Inferior parietal cortex (tissue), 1 donor: ENCODE measurements at regions not wholly inside any gene's neighbourhood (a gene's known extent, or its start where the extent isn't known, plus 50 kb on each side); places are given as distances from the start of the nearest gene placed in this dataset.
"Not testable (repeated sequence)": the region's sequence is repeated elsewhere in the genome, so short reads cannot be mapped to it uniquely, and the experiment has no call there.

Experiments
- DNase-seq: peaks from one replicate; pipeline ENCODE4 v3.0.0-alpha.2; 2016; ENCODE audit errors: extremely low spot score

- no peak for DNase-seq
Observed at GRCh38 chr2:11877764-11878163, 131.3 kb downstream of the LPIN1 start.

GRCh38 chr2:11885253-11885652 is 138.8 kb downstream of the LPIN1 start:
- DNase-seq = not testable (repeated sequence)

GRCh38 chr2:11886899-11887298 is 140.5 kb downstream of the LPIN1 start:
- not testable (repeated sequence) for DNase-seq

- DNase-seq = no peak
Observed at GRCh38 chr2:11889101-11889850, 142.8 kb downstream of the LPIN1 start.

- no peak for DNase-seq
Observed at GRCh38 chr2:11889854-11890253, 143.4 kb downstream of the LPIN1 start.

DNA sequence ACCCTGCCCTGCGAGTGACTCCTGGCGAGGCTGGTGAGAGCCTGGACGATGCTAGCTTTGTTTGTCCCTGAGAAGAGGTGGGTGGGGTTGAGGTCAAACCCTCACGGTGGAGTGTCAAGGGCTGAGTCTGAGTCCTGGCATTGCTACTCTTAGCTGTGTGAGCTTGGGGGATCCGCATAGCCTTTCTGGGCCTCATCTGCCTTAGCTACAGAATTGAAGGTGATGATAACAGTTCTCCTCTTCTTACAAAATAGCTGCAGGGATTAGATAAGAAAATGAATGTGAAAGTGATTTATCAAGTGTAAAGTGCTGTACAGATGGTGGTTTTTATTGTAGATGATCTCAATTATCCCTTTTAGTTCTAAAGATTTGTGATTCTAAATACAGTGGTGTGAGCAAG is 144.6 kb downstream of the LPIN1 start:
- no peak for DNase-seq

DNA sequence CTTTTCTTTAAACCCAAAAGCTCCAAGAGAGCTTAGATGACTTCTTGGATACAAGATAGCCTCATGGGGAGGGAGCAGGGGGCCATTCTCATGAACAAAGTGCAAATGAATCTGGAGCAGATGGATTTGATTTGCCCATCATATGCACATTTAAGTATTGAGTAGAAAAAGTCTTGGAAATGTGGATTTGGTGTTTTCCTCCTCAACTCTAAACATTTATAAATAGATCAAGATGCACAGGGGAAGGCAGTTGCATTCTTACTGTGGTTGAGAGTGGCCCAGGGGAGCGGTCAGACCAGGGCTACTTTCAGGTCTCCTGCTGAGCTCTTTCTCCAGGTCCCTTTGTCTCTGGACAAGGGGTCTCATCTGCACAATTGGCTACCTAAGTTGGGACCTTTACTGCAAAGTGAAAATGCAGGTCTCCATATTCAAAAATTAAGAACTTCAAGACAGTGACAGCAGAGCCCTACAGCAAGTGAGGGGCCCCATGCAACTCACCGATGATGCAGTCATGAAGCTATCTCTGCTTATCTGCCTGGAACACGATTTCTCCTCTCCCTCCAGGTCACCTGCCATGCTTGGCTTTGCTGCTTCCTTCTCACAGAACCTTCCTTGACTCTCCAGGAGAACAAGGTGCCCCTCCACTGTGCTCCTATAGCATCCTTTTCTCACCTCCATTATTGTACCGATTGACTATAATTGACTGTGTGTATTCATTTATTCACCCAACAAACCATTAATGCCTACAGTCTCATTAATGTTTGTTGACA is 145.4 kb downstream of the LPIN1 start:
- DNase-seq = no peak

GRCh38 chr2:11896386-11896785 is 150.0 kb downstream of the LPIN1 start:
- DNase-seq = no peak

DNA sequence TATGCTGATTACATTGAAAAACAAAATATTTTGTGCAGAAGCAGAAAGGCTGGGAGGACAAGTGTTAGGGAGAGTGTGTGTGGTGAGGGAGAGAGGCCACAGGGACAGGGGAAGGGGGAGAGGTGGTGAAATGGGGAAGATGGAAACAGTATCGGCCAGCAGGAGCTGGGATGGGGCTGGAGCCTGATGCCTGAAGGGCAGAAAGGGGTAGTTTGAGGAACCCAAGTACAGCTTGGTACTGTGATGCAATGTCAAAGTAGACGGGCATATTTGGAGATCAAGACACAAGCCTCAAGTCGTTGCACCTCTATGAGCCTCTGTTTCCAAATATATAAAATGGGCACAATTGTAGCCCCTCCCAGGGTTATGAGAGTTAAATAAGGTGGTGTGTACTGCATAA is 152.1 kb downstream of the LPIN1 start:
- no peak for DNase-seq

- no peak for DNase-seq
Observed at GRCh38 chr2:11899264-11899818, 152.9 kb downstream of the LPIN1 start.

GRCh38 chr2:11900891-11901290 is 154.5 kb downstream of the LPIN1 start:
- DNase-seq = not testable (repeated sequence)

- DNase-seq = no peak
Observed at GRCh38 chr2:11901351-11902069, 155.1 kb downstream of the LPIN1 start.

GRCh38 chr2:11903085-11903606 is 156.7 kb downstream of the LPIN1 start:
- no peak for DNase-seq

GRCh38 chr2:11904029-11904428 is 157.6 kb downstream of the LPIN1 start:
- DNase-seq = no peak

- DNase-seq = no peak
Observed at GRCh38 chr2:11904941-11905340, 158.5 kb downstream of the LPIN1 start.

DNA sequence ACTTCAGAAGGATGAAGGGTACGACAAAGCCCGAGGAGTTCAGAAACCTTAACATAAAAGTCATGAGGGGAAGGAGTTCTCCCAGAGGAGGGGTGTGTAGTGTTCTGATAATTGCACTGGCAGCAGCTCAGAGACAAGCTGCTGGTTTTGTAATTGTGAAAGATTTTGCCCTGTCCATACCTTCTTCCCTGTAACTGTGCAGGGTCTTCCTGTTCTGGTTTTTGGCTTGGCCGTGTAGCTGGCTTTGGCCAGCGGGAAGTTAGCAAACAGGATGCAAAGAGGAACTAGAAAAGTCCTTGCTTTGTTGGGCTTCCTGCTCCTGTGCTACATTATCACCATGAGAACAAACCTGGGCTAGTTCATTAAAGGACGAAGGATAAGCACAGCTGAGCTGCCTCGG is 160.8 kb downstream of the LPIN1 start:
- DNase-seq = no peak

GRCh38 chr2:11910971-11911370 is 164.5 kb downstream of the LPIN1 start:
- no peak for DNase-seq

GRCh38 chr2:11912980-11913379 is 166.5 kb downstream of the LPIN1 start:
- DNase-seq = no peak

DNA sequence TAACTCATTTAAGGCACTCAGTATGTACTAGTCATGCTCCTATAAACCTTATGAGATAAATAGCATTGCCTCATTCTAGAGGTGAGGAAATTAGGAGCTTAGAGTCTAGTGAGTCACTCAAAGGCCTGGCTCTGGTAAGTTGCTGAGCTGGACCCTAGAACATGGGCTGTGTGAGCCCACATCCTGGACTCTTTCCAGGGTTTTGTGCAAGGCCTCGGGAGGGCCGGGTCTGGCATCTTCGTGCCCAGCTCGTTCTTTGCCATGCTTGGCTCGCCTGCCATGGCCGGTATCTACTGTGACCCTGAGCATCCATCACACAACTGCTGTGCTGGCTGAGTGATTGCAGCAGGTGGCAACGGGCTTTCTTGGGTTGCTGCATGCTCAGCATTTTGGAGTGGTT is 168.0 kb downstream of the LPIN1 start:
- DNase-seq = no peak

DNA sequence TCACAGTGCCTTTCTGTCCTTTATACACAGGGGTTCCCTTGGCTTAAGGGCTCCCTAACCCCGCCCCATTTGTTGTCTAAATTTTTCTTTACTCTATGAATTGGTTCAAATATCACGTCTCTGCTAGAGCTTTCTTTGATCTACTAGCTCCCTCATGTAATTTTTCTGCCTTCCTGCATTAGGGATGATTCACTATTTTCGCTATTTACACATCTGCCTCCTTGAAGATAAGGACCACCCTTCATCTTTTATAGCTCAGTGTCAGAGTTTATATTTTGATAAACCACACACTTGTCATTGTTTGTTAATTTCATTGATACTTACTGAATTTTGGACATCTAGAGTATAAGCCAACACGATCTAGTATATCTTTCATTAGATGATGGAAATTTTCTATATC is 169.2 kb downstream of the LPIN1 start:
- no peak for DNase-seq

- DNase-seq = no peak
Observed at GRCh38 chr2:11919953-11920352, 173.5 kb downstream of the LPIN1 start.

- DNase-seq = no peak
Observed at GRCh38 chr2:11920993-11921583, 174.7 kb downstream of the LPIN1 start.
